GM03348 (cell line): ENCODE measurements at regions not wholly inside any gene's neighbourhood (a gene's known extent, or its start where the extent isn't known, plus 50 kb on each side); places are given as distances from the start of the nearest gene placed in this dataset.

ENCODE experiments used
- DNase-seq: peaks from one replicate; pipeline ENCODE4 v3.0.0; 2012; ENCODE audit warnings: low spot score

DNA sequence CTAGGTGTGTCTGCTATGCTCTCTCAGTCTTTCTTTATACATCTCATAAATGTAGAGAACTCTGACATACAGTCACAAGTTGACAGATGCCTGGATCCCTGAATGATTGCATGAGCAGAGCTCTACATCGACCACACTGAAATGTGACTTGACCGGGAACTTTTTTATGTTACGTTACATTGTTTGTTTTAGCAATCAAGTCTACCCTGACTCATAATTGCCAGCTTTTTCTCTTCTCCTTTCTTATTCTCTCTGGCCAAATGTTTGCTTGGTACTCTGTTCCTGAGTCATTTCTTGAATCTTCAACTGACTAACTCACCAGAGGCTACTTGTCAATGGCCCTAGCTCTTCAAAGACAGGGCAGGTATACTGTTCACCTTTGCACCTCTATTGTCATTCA, 213.6 kb upstream of the DTNBP1 start:
- no peak for DNase-seq

DNA sequence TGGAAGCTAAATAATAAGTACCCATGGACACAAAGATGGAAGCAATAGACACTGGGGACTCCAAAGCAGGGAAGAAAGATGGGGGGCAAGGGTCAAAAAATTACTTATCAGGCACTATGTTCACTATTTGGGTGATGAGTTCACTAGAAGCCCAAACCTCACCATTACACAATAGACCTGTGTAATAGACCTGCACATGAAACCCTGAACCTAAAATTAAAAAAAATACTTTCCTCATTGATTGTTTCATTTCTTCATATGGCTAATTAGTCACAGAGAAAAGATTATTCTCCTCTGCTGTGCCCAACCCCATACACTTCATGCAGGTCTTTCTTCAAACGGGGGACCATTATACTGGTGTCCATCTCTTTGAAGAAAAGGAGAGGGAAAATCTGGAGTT, 213.0 kb upstream of the DTNBP1 start:
- DNase-seq, result no peak

DNA sequence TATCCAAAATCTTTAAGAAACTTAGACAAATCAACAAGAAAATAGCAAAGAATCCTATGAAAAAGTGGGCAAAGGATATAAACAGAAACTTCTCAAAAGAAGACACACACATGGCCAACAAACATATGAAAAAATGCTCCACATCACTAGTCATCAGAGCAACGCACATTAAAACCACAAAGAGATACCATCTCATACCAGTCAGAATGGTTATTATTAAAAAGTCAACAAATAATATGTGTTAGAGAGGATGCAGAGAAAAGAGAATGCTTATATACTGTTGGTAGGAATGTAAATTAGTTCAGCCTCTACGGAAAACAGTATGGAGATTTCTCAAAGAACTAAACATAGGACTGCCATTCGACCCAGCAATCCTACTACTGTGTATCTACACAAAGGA, 212.0 kb upstream of the DTNBP1 start:
- DNase-seq, result no peak

DNA sequence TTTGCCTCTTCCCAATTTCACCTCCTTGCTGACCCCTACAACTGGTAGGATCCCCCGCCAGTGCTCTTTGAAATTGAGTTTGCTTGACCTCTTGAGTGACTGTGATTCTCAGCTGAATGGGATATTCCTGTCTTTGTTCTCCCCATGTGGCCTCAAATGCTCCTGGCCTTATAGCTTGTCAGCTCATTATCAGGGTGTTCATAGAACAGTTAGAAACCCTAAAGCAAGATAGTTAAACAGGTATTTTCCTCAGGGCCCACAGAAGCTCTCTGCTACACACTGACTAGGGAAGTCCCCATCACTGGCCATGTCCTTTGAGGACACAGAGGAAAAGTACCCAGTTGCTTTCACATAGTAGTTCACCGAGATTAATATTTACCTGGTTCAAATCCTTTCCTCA, 211.5 kb upstream of the DTNBP1 start:
- no peak for DNase-seq

GRCh38 chr6:15872241-15873103, 209.6 kb upstream of the DTNBP1 start:
- DNase-seq, result peak; percentile 13

GRCh38 chr6:15871276-15871675, 208.4 kb upstream of the DTNBP1 start:
- no peak for DNase-seq

- DNase-seq, result no peak
Measured at GRCh38 chr6:15870333-15871043, 207.7 kb upstream of the DTNBP1 start.

DNA sequence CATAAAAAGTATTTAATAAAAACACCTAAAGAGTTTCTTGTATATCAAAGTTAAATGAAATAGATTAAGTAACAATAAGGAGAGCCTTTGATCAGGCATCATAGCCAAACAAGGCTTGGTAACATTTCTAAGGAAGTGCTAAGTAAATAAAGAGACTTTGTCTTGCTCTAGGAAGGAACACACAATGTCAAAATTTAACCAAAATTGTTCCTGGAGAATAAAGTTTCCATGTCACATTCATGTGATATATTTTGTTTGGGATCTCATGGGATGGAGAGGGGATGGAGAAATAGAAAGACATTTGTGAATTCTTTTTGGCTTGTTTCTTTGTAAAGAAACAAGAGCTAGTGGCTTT, 201.9 kb upstream of the DTNBP1 start:
- DNase-seq, result no peak

GRCh38 chr6:15864038-15864707, 201.3 kb upstream of the DTNBP1 start:
- no peak for DNase-seq

DNA sequence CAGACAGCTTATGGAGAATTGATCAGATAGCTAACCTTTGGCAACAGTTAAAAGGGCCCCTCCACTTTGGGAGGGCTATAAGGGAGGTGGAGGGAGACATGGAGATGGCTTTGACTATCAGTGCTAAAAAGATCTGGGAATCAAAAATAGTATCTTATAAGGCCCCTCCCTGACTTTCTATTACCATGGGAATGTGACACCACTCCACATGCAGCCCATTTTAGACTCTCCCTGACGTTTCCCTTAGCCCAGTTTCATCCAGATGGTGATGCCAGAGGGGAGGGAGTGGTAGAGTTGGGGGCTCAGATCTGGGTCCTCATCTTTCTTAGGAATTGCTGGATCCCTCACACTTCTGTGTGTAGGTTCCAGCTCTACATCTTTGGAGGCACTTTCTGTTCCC, 200.0 kb upstream of the DTNBP1 start:
- no peak for DNase-seq

- DNase-seq, result no peak
Measured at GRCh38 chr6:15861486-15861885, 198.7 kb upstream of the DTNBP1 start.

GRCh38 chr6:15854826-15855710, 192.2 kb upstream of the DTNBP1 start:
- no peak for DNase-seq

DNA sequence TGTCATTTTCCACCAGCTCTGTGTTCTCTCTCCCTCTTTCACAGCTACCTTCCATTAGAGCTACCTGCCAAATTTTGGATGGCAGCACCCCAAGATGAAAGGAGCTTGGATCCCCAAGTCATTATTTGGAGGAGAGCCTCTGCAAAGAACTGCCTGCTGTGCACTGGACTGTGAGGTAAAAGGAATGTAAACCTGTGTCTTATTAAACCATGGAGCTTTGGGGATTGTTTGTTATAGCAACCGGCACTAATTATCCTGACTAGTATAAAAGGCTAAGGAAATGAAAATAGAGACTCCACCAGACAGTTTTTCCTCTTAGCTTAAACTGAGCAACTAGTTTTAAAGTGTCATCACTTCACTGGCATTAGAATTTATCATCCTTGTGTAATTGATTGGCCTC, 191.6 kb upstream of the DTNBP1 start:
- DNase-seq, result no peak

GRCh38 chr6:15853259-15853658, 190.4 kb upstream of the DTNBP1 start:
- no peak for DNase-seq

DNA sequence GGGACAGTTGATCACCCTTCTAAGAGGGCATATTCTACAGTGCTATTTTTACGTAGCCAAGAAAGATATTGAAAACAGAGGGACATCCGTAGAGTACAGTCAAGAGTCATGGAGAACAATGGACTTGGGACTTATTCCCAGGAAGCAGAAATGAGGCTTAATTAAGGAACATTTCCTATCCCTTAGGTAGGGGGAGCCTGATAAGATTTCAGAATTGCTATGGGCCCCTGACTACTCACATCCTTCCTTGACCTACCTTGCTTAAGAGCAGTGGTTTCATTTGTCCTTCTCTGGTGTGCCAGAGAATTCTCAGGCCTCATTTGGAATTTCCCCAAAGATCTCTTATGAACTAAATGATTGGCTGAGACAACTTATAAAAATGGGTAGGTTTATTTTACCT, 189.5 kb upstream of the DTNBP1 start:
- no peak for DNase-seq

GRCh38 chr6:15849395-15849794, 186.6 kb upstream of the DTNBP1 start:
- no peak for DNase-seq

DNA sequence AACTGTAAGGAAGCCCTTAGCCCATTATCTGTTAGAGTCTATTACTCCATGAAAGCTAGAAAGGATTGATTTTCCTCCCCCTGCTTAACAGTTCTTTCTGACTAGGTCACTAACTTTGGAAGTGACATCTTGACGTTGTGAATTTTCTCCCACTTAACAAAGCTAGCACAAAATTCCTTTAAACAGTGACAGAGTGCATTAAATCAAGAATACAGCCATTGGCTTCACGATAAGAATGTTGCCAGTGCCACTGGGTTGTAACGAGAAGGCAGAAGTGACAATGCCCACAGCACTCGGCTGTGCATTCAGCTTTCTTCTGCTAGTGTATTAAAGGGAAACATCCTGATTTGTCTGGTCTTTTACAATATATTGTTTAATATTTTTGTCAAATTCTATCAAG, 182.7 kb upstream of the DTNBP1 start:
- no peak for DNase-seq

GRCh38 chr6:15843764-15844163, 180.9 kb upstream of the DTNBP1 start:
- no peak for DNase-seq

GRCh38 chr6:15843226-15843625, 180.4 kb upstream of the DTNBP1 start:
- DNase-seq, result no peak

- DNase-seq, result peak; percentile 13
Measured at GRCh38 chr6:15842727-15843117, 179.9 kb upstream of the DTNBP1 start.

GRCh38 chr6:15841937-15842726, 179.3 kb upstream of the DTNBP1 start:
- DNase-seq, result no peak
